ENCODE measurements at regions not wholly inside any gene's neighbourhood (a gene's known extent, or its start where the extent isn't known, plus 50 kb on each side); places are given as distances from the start of the nearest gene placed in this dataset.
"Not testable (repeated sequence)": the region's sequence is repeated elsewhere in the genome, so short reads cannot be mapped to it uniquely, and the experiment has no call there.

- intact Hi-C loops (cut with DNase I); H3K9me3 ChIP-seq; ATAC-seq; H3K27ac ChIP-seq; H3K4me3 ChIP-seq; H3K27me3 ChIP-seq; H3K36me3 ChIP-seq; H3K4me1 ChIP-seq; DNase-seq: not testable (repeated sequence)
Measured at GRCh38 chr5:122515210-122515609, 203.2 kb downstream of the SNCAIP start.

DNA sequence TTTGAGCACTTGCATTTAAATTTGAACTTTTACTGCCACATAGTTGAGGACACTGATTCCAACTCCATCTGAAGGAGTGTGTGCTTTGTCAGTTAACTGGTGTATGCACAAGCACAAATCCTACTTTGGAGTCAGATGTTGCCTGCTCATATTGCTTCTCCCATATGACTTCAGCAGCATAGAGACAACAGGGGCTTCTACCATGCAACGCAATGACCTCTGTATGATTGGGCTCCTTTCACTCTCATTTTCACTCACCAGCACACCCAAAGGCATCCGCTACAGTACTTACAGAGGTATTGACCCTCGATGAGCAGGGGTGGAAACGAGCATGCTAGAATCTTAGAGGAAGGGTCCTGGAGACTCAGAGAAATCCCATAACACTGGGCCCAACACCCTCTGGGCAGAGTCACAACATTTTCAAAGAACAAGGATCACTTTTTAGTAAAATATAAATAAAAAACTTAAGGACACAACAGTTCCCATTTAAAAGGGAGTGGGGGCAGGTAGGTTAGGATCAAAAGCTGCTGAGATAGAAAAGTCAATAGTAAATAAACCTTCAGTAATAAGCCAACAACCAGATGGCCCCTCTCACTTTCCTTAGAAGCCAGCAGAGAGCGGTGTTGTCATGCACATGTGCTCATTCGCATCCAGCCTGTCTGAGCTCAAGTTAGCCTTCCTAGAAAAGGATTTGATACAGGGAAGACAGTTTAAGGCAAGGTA is 203.8 kb downstream of the SNCAIP start:
- ATAC-seq (peak; percentile 93), DNase-seq (no peak)
- Histone ChIP-seq H3K27me3 (no peaks in the 10 kb centered on the region), H3K9me3 (no peaks in the 10 kb centered on the region), H3K27ac (no peak overlapping the region), H3K4me3 (no peak overlapping the region), H3K36me3 (no peaks in the 10 kb centered on the region), H3K4me1 (no peaks in the 10 kb centered on the region)
- intact Hi-C loops (cut with DNase I): no loop called here
- TF ChIP-seq CTCF (IDR thresholded peaks at IDR 0.05): peak; percentile 64

- intact Hi-C loops (cut with DNase I): no loop called here
- no peak overlapping the region for H3K27ac ChIP-seq
- H3K4me1 ChIP-seq: no peaks in the 10 kb centered on the region
- DNase-seq (no peak), ATAC-seq (no peak)
- H3K4me3 ChIP-seq: no peak overlapping the region
- no peaks in the 10 kb centered on the region for H3K36me3 ChIP-seq
- TF ChIP-seq CTCF (IDR thresholded peaks at IDR 0.05): no peak
- no peaks in the 10 kb centered on the region for H3K9me3 ChIP-seq
- H3K27me3 ChIP-seq: no peaks in the 10 kb centered on the region
Measured at GRCh38 chr5:122516432-122516743, 204.4 kb downstream of the SNCAIP start.

DNA sequence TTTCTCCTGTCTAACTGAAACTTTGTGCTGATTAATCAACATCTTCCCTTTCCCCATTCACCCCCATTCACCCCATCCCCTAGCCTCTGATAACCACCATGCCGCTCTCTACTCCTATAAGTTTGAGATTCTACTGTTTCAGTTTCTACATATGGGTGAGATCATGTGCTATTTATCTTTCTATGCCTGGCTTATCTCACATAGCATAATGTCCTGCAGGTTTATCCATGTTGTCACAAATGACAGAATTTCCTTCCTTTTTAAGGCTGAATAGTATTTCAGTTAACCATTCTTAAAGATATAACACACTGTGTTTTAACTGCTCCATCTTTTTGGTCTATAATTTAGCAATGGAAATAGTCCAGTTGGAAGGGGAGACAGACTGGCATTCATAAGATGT is 205.1 kb downstream of the SNCAIP start:
- no peaks in the 10 kb centered on the region for H3K27me3 ChIP-seq
- intact Hi-C loops (cut with DNase I): no loop called here

DNA sequence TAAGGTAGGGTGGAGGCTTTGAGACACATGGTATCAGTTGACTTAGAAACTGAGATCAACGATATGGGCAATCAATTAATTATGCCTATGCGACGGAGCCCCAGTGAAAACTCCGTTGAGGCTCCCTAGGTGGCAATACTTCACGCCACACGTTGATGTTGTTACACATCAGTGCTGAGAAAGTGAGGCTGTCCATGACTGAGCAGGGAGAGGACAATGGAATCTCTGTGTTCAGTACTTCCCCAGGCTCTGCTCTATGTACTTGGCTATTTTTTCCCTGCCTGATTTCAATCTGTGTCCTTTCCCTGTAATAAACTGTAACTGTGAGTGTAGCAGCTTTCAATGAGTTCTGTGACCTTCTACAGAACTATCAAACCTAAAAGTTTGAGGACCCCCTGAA is 211.7 kb downstream of the SNCAIP start:
- no peak for TF ChIP-seq CTCF (IDR thresholded peaks at IDR 0.05)
- Histone ChIP-seq H3K27me3 (no peaks in the 10 kb centered on the region), H3K4me3 (no peak overlapping the region), H3K27ac (no peak overlapping the region), H3K36me3 (no peaks in the 10 kb centered on the region), H3K4me1 (no peaks in the 10 kb centered on the region), H3K9me3 (no peaks in the 10 kb centered on the region)
- ATAC-seq (no peak), DNase-seq (no peak)
- intact Hi-C loops (cut with DNase I): no loop called here

More for the DNA sequence above, 205.1 kb downstream of the SNCAIP start:
- no peak for TF ChIP-seq CTCF (IDR thresholded peaks at IDR 0.05)
- H3K9me3 ChIP-seq: no peaks in the 10 kb centered on the region
- ATAC-seq: no peak
- no peak for DNase-seq
- H3K4me1 ChIP-seq: no peaks in the 10 kb centered on the region
- no peak overlapping the region for H3K4me3 ChIP-seq
- H3K27ac ChIP-seq: no peak overlapping the region
- H3K36me3 ChIP-seq: no peaks in the 10 kb centered on the region

DNA sequence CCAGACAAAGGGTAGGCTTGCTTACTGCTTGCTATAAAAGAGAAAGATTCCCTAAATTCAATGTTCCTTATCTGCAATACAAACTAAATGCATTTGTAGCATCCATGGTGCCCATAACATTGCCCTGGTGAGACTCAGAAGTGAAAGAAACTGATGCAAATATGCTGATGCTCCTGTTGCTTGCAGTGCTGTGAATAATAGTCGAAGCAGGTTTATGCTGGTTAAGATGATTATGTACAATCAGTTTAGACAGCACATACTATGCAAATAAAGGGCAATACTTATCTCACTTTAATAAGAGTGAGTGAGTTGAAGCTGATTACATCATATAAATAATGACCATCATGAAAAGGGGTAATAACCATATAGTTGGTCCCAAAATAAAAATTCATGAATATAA is 215.5 kb downstream of the SNCAIP start:
- H3K9me3 ChIP-seq: no peaks in the 10 kb centered on the region

More for the DNA sequence above, 215.5 kb downstream of the SNCAIP start:
- Histone ChIP-seq H3K4me1 (no peaks in the 10 kb centered on the region), H3K36me3 (no peaks in the 10 kb centered on the region), H3K27me3 (no peaks in the 10 kb centered on the region), H3K4me3 (no peak overlapping the region), H3K27ac (no peak overlapping the region)
- no peak for TF ChIP-seq CTCF (IDR thresholded peaks at IDR 0.05)
- intact Hi-C loops (cut with DNase I): no loop called here
- ATAC-seq (no peak), DNase-seq (no peak)

Data from upper lobe of right lung (tissue), 1 donor.